HFF-Myc (cell line): ENCODE measurements at regions not wholly inside any gene's neighbourhood (a gene's known extent, or its start where the extent isn't known, plus 50 kb on each side); places are given as distances from the start of the nearest gene placed in this dataset.

Source experiments
- DNase-seq: peaks from one replicate; pipeline ENCODE4 v3.0.0-alpha.2; 2011; ENCODE audit warnings: low read depth; ENCODE audit errors: extremely low read depth
- H3K4me3 ChIP-seq: replicated peaks from 2 replicates; pipeline ENCODE4 v1.5.1; 2011; ENCODE audit warnings: low read depth, mild to moderate bottlenecking, control low read depth, low read length
- TF ChIP-seq, protein P1 (sequence below): IDR thresholded peaks from 2 replicates; pipeline ENCODE4 v1.5.1; 2012; ENCODE audit warnings: mild to moderate bottlenecking, low read depth, low read length, control low read depth; ENCODE audit errors: missing control alignments

DNA sequence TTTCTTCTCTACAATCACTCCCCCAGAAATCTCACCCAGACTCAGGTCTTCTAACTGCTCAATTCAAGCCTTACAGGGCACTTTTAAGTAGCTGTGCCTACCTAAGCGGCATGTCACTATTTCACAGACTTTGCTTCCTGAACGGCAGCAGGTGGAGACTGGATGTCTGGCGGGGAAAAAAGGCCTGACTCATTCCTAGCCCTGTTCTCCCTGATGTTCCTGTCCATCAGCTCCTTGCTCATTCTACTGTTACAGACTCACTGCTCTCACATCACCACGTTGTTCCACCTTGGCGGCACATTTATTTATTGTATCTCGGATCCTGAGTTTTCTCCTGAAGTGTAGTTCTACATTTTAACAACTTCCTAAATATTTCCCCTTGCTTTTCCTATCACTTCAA is 52.6 kb upstream of the ATP11B start:
- TF ChIP-seq, protein P1, sequence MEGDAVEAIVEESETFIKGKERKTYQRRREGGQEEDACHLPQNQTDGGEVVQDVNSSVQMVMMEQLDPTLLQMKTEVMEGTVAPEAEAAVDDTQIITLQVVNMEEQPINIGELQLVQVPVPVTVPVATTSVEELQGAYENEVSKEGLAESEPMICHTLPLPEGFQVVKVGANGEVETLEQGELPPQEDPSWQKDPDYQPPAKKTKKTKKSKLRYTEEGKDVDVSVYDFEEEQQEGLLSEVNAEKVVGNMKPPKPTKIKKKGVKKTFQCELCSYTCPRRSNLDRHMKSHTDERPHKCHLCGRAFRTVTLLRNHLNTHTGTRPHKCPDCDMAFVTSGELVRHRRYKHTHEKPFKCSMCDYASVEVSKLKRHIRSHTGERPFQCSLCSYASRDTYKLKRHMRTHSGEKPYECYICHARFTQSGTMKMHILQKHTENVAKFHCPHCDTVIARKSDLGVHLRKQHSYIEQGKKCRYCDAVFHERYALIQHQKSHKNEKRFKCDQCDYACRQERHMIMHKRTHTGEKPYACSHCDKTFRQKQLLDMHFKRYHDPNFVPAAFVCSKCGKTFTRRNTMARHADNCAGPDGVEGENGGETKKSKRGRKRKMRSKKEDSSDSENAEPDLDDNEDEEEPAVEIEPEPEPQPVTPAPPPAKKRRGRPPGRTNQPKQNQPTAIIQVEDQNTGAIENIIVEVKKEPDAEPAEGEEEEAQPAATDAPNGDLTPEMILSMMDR: no peak
- no peak for DNase-seq
- H3K4me3 ChIP-seq: no peak overlapping the region

DNA sequence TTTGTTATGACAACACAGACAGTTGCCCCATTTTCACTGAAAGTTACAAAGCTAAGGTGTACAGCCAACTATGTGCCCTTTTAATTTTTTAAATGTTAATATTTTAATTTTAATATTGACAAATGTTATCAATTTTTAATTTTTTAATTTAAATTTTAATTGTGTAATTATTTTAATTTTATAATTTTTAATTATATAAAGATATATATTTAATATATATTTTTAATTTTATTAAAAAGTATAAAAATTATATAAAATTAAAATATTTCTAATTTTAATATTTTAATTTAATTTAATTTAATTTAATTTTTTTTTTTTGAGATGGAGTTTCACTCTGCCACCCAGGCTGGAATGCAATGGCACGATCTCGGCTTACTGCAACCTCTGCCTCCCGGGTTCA is 52.1 kb upstream of the ATP11B start:
- DNase-seq: no peak
- H3K4me3 ChIP-seq: no peak overlapping the region
- TF ChIP-seq, protein P1: no peak
